ENCODE measurements at regions not wholly inside any gene's neighbourhood (a gene's known extent, or its start where the extent isn't known, plus 50 kb on each side); places are given as distances from the start of the nearest gene placed in this dataset.
"Not testable (repeated sequence)": the region's sequence is repeated elsewhere in the genome, so short reads cannot be mapped to it uniquely, and the experiment has no call there.

DNA sequence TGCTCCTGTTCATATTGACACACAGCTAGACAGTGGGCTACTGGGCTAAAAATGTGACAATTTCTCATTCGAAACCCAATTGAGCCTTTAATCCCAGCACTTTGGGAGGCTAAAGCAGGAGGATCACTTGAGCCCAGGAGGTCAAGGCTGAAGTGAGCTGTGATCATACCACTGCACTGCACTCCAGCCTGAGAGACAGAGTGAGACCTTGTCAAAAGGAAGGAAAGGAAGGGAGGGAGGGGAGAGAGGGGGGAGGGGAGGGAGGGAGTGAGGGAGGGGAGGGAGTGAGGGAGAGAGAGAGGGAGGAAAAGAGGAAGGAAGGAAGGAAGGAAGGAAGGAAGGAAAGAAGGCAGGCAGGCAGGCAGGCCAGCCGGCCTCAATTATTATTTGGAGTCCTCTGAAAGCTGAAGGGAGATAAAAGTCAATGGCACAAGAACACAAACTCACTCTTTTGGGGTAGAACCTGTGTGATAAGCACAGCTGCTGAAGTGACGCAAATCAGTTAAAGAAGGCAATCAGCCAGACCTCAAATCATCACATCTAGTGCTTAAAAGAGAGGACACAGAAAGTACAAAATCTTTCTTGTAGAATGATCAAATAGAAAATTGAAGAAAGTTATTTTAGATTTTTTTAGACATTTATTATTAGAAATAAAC lies 98.1 kb downstream of the CCDC71L start:
- no peaks in the 10 kb centered on the region for H3K36me3 ChIP-seq
- H3K27me3 ChIP-seq = no peaks in the 10 kb centered on the region
- no peak overlapping the region for H3K27ac ChIP-seq
- 70 to 78% (median 72%) methylated on average over 3 of the region's 3 CpGs for WGBS, 4 donors
- H3K4me3 ChIP-seq = no peak overlapping the region
- no peak for DNase-seq
- no peaks in the 10 kb centered on the region for H3K9me3 ChIP-seq
- intact Hi-C loops (cut with DNase I) = no loop called here
- TF ChIP-seq, protein P1, sequence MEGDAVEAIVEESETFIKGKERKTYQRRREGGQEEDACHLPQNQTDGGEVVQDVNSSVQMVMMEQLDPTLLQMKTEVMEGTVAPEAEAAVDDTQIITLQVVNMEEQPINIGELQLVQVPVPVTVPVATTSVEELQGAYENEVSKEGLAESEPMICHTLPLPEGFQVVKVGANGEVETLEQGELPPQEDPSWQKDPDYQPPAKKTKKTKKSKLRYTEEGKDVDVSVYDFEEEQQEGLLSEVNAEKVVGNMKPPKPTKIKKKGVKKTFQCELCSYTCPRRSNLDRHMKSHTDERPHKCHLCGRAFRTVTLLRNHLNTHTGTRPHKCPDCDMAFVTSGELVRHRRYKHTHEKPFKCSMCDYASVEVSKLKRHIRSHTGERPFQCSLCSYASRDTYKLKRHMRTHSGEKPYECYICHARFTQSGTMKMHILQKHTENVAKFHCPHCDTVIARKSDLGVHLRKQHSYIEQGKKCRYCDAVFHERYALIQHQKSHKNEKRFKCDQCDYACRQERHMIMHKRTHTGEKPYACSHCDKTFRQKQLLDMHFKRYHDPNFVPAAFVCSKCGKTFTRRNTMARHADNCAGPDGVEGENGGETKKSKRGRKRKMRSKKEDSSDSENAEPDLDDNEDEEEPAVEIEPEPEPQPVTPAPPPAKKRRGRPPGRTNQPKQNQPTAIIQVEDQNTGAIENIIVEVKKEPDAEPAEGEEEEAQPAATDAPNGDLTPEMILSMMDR (IDR thresholded peaks at IDR 0.05) = no peak
- no peak for TF ChIP-seq POLR2A (IDR thresholded peaks at IDR 0.05)
- no peaks in the 10 kb centered on the region for H3K4me1 ChIP-seq
- no peak for ATAC-seq

DNA sequence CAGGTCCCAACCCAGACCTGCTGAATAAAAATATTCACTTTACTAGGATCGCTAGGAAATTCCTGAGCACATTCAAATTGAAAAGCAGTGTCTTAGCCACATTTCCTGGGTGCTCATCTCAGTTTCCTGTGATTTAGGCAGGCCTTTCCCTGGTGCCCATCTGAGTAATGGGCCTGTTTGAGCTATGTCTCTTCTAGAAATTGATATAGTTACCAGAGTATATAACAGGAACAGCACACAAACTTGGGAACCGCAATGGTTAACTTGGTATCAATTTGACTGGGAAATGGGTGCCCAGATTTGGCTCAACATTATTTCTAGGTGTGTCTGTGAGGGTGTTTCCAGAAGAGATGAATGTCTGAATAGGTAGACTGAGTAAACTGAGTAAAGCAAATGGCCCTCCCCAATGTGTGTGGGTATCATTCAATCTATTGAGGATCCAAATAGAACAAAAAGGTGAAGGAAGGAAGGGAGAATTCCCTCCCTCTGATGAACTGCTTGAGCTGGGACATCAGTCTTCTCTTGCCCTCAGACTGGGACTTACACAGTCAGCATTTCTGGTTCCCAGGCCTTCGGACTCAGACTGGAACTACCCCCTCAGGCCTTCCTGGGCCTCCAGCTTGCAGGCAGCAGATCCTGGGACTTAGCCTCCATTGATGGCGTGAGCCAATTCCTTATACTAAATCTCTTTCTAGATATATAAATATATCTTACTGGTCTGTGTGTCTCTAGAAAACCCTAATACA lies 99.1 kb downstream of the CCDC71L start:
- ATAC-seq (no peak), DNase-seq (no peak)
- TF ChIP-seq POLR2A (IDR thresholded peaks at IDR 0.05) = no peak
- TF ChIP-seq, protein P1 (IDR thresholded peaks at IDR 0.05) = no peak
- H3K4me1 ChIP-seq = no peaks in the 10 kb centered on the region
- no peaks in the 10 kb centered on the region for H3K9me3 ChIP-seq
- no peaks in the 10 kb centered on the region for H3K36me3 ChIP-seq
- no peak overlapping the region for H3K4me3 ChIP-seq
- WGBS, 4 donors = 90 to 96% (median 94%) methylated on average over 4 of the region's 4 CpGs
- no peaks in the 10 kb centered on the region for H3K27me3 ChIP-seq
- no peak overlapping the region for H3K27ac ChIP-seq
- intact Hi-C loops (cut with DNase I) = no loop called here

DNA sequence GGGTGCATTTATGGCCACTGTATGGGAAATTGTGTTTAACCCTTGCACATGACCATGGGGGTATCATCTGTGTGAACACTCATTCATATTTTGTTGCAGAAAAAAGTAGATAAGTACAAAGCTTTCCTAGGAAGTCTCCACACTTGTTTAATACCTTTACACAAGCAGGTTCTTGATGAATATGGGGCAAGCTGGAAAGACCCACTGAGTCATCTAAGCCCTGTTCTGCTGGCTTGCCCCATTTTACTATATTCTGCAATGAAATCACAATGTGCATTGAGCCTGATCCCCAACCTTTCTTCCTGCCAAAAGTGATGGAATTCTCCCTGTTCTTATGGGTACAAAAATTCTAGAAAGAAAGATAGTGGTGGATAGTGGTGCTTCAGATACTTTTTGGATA lies 99.8 kb downstream of the CCDC71L start:
- no peak for DNase-seq
- Histone ChIP-seq H3K4me3 (no peak overlapping the region), H3K36me3 (no peaks in the 10 kb centered on the region), H3K9me3 (no peaks in the 10 kb centered on the region), H3K27me3 (no peaks in the 10 kb centered on the region), H3K27ac (no peak overlapping the region), H3K4me1 (no peaks in the 10 kb centered on the region)
- no peak for TF ChIP-seq POLR2A (IDR thresholded peaks at IDR 0.05)
- TF ChIP-seq, protein P1 (IDR thresholded peaks at IDR 0.05) = no peak
- intact Hi-C loops (cut with DNase I) = no loop called here
- no peak for ATAC-seq

DNA sequence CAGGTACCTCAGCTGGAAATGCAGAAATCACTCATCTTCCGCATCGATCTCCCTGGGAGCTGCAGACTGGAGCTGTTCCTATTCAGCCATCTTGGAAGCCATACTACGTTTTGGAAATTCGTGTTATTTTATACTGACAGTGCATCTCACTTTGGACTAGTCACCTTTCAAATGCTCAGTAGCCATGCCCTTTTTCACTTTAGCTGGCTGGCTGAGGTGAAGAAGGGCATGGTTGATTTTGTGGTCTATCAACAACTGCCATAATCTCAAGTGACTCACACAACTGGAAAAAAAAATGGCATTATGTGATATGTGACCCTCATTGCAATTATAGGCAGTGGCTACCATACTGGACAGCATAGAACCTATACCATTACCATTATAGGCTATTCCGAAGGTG lies 100.5 kb downstream of the CCDC71L start:
- Histone ChIP-seq H3K27ac (no peak overlapping the region), H3K27me3 (no peaks in the 10 kb centered on the region), H3K4me3 (no peak overlapping the region), H3K4me1 (no peaks in the 10 kb centered on the region), H3K9me3 (peaks cover 0 to 5% (median 0%) of the 10 kb centered on the region in 12 donors), H3K36me3 (no peaks in the 10 kb centered on the region)
- intact Hi-C loops (cut with DNase I) = no loop called here
- ATAC-seq (no peak), DNase-seq (no peak)
- TF ChIP-seq, protein P1 (IDR thresholded peaks at IDR 0.05) = no peak
- WGBS, 4 donors = 91 to 94% (median 94%) methylated on average over 5 of the region's 5 CpGs

DNA sequence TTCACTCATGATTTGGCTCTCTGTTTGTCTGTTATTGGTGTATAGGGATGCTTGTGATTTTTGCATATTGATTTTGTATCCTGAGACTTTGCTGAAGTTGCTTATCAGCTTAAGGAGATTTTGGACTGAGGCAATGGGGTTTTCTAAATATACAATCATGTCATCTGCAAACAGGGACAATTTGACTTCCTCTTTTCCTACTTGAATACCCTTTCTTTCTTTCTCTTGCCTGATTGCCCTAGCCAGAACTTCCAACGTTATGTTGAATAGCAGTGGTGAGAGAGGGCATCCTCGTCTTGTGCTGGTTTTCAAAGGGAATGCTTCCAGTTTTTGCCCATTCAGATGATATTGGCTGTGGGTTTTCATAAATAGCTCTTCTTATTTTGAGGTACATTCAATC lies 104.7 kb downstream of the CCDC71L start:
- ATAC-seq; H3K27ac ChIP-seq; intact Hi-C loops (cut with DNase I); H3K27me3 ChIP-seq; H3K4me3 ChIP-seq; H3K36me3 ChIP-seq; DNase-seq; H3K4me1 ChIP-seq: not testable (repeated sequence)
- WGBS, 4 donors = 34 to 59% (median 51%) methylated on average over 2 of the region's 2 CpGs
- peaks cover 0 to 16% (median 0%) of the 10 kb centered on the region in 12 donors for H3K9me3 ChIP-seq

DNA sequence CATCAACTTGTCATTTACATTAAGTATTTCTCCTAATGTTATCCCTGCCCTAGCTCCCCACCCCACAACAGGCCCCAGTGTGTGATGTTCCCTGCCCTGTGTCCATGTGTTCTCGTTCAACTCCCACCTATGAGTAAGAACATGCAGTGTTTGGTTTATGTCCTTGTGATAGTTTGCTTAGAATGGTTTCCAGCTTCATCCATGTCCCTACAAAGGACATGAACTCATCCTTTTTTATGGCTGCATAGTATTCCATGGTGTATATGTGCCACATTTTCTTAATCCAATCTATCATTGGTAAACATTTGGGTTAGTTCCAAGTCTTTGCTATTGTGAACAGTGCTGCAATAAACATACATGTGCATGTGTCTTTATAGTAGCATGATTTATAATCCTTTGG lies 106.3 kb downstream of the CCDC71L start:
- H3K4me3 ChIP-seq; H3K4me1 ChIP-seq; H3K27ac ChIP-seq; H3K36me3 ChIP-seq; H3K27me3 ChIP-seq; intact Hi-C loops (cut with DNase I); ATAC-seq; DNase-seq: not testable (repeated sequence)
- H3K9me3 ChIP-seq = peaks cover 0 to 16% (median 0%) of the 10 kb centered on the region in 12 donors
- WGBS, 4 donors = 91 to 98% (median 96%) methylated on average over 1 of the region's 1 CpG
